WTC11 (cell line): ENCODE measurements at regions not wholly inside any gene's neighbourhood (a gene's known extent, or its start where the extent isn't known, plus 50 kb on each side); places are given as distances from the start of the nearest gene placed in this dataset.

Experiments used
- ATAC-seq: fragments of 200-7000 bp; cut with Tn5 transposase; 2 replicates; pipeline ENCODE4 v1.10.0; 2021; ENCODE audit warnings: mild to moderate bottlenecking, moderate library complexity
- CTCF ChIA-PET: fragments of 300-600 bp; sonication (Branson Sonifier 250); formaldehyde crosslinking; loops from one replicate; lab custom pipeline; 2021; ENCODE audit warnings: antibody characterized with exemption; lab: Charles Lee
- POLR2A ChIA-PET: fragments of 350-600 bp; sonication (Branson Sonifier 250); formaldehyde crosslinking; loops from one replicate; lab custom pipeline; 2021; ENCODE audit warnings: antibody characterized with exemption; lab: Charles Lee
- DNase-seq: peaks from one replicate; pipeline ENCODE4 v3.0.0; 2021; ENCODE audit warnings: low spot score
- H3K27ac Mint-ChIP-seq: 2 replicates; pipeline ENCODE4 v1.8.0; 2021; ENCODE audit warnings: mixed read lengths
- H3K27me3 Mint-ChIP-seq: 2 replicates; pipeline ENCODE4 v1.8.0; 2021; ENCODE audit warnings: low read depth, mild to moderate bottlenecking, moderate library complexity, mixed read lengths
- H3K36me3 Mint-ChIP-seq: 2 replicates; pipeline ENCODE4 v1.8.0; 2021; ENCODE audit warnings: mixed read lengths
- H3K4me1 Mint-ChIP-seq: 2 replicates; pipeline ENCODE4 v1.8.0; 2022; ENCODE audit warnings: mixed read lengths
- H3K4me3 Mint-ChIP-seq: 2 replicates; pipeline ENCODE4 v1.8.0; 2021; ENCODE audit warnings: mild to moderate bottlenecking, moderate library complexity, mixed read lengths
- H3K9me3 Mint-ChIP-seq: 2 replicates; pipeline ENCODE4 v1.8.0; 2021; ENCODE audit warnings: mixed read lengths
- AR ChIP-seq: fragments of 250-450 bp; sonication (Bioruptor Pico); IDR thresholded peaks from 2 replicates; pipeline ENCODE4 v1.9.0; 2021; ENCODE audit warnings: mild to moderate bottlenecking
- ATF2 ChIP-seq: sonication (generic); formaldehyde crosslinking; IDR thresholded peaks from 2 replicates; pipeline ENCODE4 v1.8.1; 2022; ENCODE audit warnings: low read depth, missing genetic modification reagents, borderline replicate concordance
- CREB1 ChIP-seq: sonication (generic); formaldehyde crosslinking; IDR thresholded peaks from 2 replicates; pipeline ENCODE4 v1.8.0; 2023; ENCODE audit warnings: mild to moderate bottlenecking, missing genetic modification reagents
- ERG ChIP-seq: fragments of 250-450 bp; sonication (Bioruptor Pico); IDR thresholded peaks from 2 replicates; pipeline ENCODE4 v1.8.0; 2021; ENCODE audit warnings: mild to moderate bottlenecking
- MXD4 ChIP-seq: fragments of 250-450 bp; sonication (Bioruptor Pico); IDR thresholded peaks from 2 replicates; pipeline ENCODE4 v1.8.0; 2021; ENCODE audit warnings: mild to moderate bottlenecking, moderate library complexity, borderline replicate concordance
- NFE2L1 ChIP-seq: sonication (generic); formaldehyde crosslinking; IDR thresholded peaks from 2 replicates; pipeline ENCODE4 v1.8.1; 2023; ENCODE audit warnings: missing genetic modification reagents
- NFYB ChIP-seq: sonication (generic); formaldehyde crosslinking; conservative IDR thresholded peaks from 2 replicates; pipeline ENCODE4 v1.8.0; 2022; ENCODE audit warnings: low read depth, missing genetic modification reagents
- PRRX2 ChIP-seq: fragments of 250-450 bp; sonication (Bioruptor Pico); IDR thresholded peaks from 2 replicates; pipeline ENCODE4 v1.8.0; 2021; ENCODE audit warnings: mild to moderate bottlenecking
- SOX15 ChIP-seq: fragments of 250-450 bp; sonication (Bioruptor Pico); IDR thresholded peaks from 2 replicates; pipeline ENCODE4 v1.9.0; 2021; ENCODE audit warnings: mild to moderate bottlenecking
- ZNF138 ChIP-seq: sonication (generic); formaldehyde crosslinking; conservative IDR thresholded peaks from 2 replicates; pipeline ENCODE4 v1.8.1; 2022; ENCODE audit warnings: mild to moderate bottlenecking, moderate library complexity, missing genetic modification reagents
- ZNF232 ChIP-seq: sonication (generic); formaldehyde crosslinking; IDR thresholded peaks from 2 replicates; pipeline ENCODE4 v1.8.0; 2022; ENCODE audit warnings: mild to moderate bottlenecking, missing genetic modification reagents
- ZNF425 ChIP-seq: fragments of 250-450 bp; sonication (Bioruptor Pico); conservative IDR thresholded peaks from 2 replicates; pipeline ENCODE4 v1.9.0; 2021; ENCODE audit warnings: mild to moderate bottlenecking

- no peak for TF ChIP-seq ERG (CRISPR knock-in tag)
- no peak for TF ChIP-seq AR (CRISPR knock-in tag)
- no peak for TF ChIP-seq ATF2 (CRISPR knock-in tag)
- TF ChIP-seq CREB1 (CRISPR knock-in tag): no peak
- TF ChIP-seq ZNF425 (CRISPR knock-in tag): no peak
- TF ChIP-seq ZNF138 (CRISPR knock-in tag): no peak
- TF ChIP-seq, all 79 proteins: peak for 0
Measured at GRCh38 chr10:92750791-92751533, 61.2 kb downstream of the HHEX start (continued).

GRCh38 chr10:92751534-92751811, 61.7 kb downstream of the HHEX start:
- H3K27ac Mint-ChIP-seq: no peak overlapping the region
- TF ChIP-seq NFE2L1 (no peak), MXD4 (no peak)
- H3K36me3 Mint-ChIP-seq: no peaks in the 10 kb centered on the region
- no peak for DNase-seq
- H3K4me1 Mint-ChIP-seq: peaks cover 6% of the 10 kb centered on the region
- POLR2A ChIA-PET: no interaction called here
- CTCF ChIA-PET: interaction anchor here (0.6 kb wide), 1 partner anchor 315 kb away, joined by 3 read pairs; no protein-coding TSS in a partner anchor
- H3K4me3 Mint-ChIP-seq: no peak overlapping the region
- H3K27me3 Mint-ChIP-seq: no peaks in the 10 kb centered on the region; the same call in 1 of the 2 replicates
- no peak for ATAC-seq
- peaks cover 5% of the 10 kb centered on the region for H3K9me3 Mint-ChIP-seq

GRCh38 chr10:92751827-92752226, 62.1 kb downstream of the HHEX start:
- ChIA-PET POLR2A (no interaction called here), CTCF (no interaction called here)
- Mint-ChIP-seq H3K9me3 (peaks cover 5% of the 10 kb centered on the region), H3K36me3 (no peaks in the 10 kb centered on the region), H3K27me3 (no peaks in the 10 kb centered on the region; the same call in 1 of the 2 replicates), H3K27ac (no peak overlapping the region), H3K4me1 (peaks cover 10% of the 10 kb centered on the region), H3K4me3 (no peak overlapping the region)
- DNase-seq (no peak), ATAC-seq (no peak)
- no peak for TF ChIP-seq ZNF138 (CRISPR knock-in tag)
- TF ChIP-seq PRRX2 (CRISPR knock-in tag): no peak
- TF ChIP-seq SOX15 (CRISPR knock-in tag): no peak
- TF ChIP-seq NFYB (CRISPR knock-in tag): no peak
- no peak for TF ChIP-seq ZNF232 (CRISPR knock-in tag)

- no peak for DNase-seq
- TF ChIP-seq MXD4: no peak
- TF ChIP-seq, all 79 proteins: peak for 0
- H3K36me3 Mint-ChIP-seq: no peaks in the 10 kb centered on the region
- H3K4me1 Mint-ChIP-seq: peaks cover 17% of the 10 kb centered on the region
- H3K9me3 Mint-ChIP-seq: peaks cover 5% of the 10 kb centered on the region
- ChIA-PET POLR2A (no interaction called here), CTCF (no interaction called here)
- no peak for ATAC-seq
- H3K4me3 Mint-ChIP-seq: no peak overlapping the region
- no peak overlapping the region for H3K27ac Mint-ChIP-seq
- no peaks in the 10 kb centered on the region for H3K27me3 Mint-ChIP-seq
Measured at GRCh38 chr10:92753865-92754264, 64.1 kb downstream of the HHEX start.
